ENCODE measurements at regions not wholly inside any gene's neighbourhood (a gene's known extent, or its start where the extent isn't known, plus 50 kb on each side); places are given as distances from the start of the nearest gene placed in this dataset.

DNA sequence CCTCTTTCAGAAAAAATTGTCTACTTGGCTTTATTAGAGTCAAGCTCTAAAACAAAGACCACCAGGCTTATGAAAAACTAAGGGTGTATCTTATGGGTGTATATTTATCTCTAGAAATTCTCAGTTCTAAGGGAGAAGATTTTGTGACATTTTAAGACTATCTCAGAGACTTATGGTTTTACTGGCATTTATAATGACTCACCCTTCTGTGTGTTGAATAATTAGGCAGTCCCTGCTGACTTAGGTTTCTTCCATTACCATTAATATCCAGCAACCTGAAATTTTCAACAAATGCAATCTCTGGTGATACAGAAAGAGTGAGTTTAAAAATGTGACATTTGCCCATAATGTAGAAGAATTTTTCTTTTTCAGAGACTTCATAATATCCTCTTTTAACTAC, 1015.0 kb upstream of the AGA start:
- no peak for FAIRE-seq
- DNase-seq (ENCODE audit: low spot score in 2 of 2): no peak

DNA sequence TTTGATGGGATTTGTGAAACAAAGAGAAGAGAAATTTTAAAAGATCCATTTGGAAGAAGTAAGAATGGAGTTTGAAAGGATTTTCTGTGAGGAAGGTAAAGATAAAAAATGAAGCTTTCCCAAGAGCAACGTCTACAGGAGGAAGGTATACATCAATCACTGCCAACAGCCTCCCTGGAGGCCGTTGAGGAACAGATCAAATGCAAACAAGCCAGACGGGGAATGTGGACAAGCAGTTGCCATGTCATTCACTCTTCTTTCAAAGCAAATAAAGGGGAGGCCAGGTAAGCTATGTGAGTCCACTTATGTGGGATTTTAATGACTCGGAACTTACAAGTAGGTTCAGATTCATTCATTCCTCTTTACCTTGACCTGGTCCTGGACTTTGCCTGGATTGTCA, 1020.5 kb upstream of the AGA start:
- no peak for FAIRE-seq

DNA sequence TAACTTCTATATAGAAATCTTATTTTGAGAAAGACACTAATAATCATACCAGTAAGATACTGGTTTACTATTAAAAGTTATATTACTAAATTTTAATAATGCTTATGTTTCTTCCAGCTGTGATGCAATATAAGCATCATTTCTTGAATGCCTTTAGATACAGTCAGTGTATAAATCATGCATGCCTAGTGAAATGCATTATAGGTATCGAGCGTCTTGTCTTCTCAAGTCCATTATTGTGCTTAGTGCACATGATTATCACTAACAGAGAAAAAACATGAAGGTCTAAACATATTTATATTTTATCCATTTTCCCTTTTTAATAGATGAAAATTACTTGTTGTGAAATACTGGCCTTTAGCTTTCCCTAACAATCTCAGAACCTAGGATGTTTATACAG, 1021.5 kb upstream of the AGA start:
- FAIRE-seq (no peak), DNase-seq (ENCODE audit: low spot score in 2 of 2) (no peak)

More for the DNA sequence above, 1020.5 kb upstream of the AGA start:
- no peak for DNase-seq (ENCODE audit: low spot score in 2 of 2)

DNA sequence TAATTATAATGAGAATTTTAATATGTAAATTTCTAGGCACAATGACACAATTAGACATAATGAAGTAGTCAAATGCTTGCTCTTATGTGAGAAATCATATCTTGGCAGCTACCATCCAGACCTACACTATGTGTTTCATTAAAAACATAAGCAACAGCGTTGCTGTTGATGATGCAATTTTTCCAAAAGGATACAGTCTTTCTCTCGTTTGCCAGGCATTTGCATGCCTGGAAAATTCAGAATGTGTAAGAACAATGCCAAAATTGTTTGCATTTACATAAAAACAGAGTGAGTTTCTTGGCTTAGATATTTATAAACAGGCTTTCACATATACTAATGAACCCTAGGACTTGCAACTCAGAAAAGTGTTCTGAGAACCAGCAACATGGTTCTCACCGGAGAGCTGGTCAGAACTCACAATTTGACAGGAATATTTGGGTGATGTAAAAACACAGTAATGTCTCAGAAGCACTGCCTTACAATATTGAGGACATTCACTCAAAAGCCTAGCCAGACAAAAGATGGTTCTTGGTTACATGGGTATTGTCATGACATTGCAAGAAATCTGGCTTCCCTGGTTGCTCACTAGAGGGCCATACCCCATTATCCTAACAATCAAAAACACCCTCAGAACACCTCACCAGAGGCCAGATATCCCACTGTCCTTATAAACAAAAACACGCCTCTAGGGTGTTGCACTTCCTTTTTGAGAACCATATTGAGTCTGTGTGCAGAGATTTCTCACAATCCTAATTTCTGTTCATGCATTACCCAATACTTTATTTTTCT, 1029.0 kb upstream of the AGA start:
- FAIRE-seq (no peak), DNase-seq (ENCODE audit: low spot score in 2 of 2) (no peak)

DNA sequence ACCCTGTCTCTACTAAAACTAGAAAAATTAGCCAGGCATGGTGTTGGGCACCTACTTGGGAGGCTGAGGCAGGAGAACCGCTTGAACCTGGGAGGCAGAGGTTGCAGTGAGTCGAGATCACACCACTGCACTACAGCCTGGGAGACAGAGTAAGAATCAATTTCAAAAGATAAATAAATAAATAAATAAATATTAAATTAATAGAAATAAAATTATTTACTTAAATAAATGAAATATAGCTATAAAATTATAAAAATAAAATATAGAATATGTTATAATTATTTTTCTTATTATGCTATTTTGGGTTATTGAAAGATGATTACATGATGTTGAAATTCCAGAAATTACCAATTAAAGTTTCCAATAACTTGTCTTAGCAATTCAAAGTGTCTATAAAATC, 1029.8 kb upstream of the AGA start:
- peak; percentile 94 for FAIRE-seq

DNA sequence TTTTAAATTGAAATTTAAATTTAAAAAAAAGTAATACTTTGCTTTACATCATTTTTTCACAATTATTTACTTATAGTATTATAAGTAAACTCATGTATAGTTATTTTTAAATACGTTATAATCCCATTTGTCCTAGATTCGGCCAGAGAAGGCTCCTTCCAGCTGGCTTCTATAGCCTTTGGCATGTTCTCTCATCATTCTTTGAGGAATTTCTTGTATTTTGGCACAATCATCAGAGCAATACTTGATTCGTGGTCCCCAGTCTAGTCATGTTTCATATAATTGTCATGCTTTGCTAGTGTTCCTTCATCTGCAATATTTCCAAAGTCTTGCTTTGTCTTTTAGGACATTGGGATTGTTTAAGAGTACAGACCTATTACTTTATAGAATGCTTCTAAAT, 1037.9 kb upstream of the AGA start:
- no peak for FAIRE-seq
- DNase-seq (ENCODE audit: low spot score in 2 of 2): no peak

More for the DNA sequence above, 1029.8 kb upstream of the AGA start:
- no peak for DNase-seq (ENCODE audit: low spot score in 2 of 2)

DNA sequence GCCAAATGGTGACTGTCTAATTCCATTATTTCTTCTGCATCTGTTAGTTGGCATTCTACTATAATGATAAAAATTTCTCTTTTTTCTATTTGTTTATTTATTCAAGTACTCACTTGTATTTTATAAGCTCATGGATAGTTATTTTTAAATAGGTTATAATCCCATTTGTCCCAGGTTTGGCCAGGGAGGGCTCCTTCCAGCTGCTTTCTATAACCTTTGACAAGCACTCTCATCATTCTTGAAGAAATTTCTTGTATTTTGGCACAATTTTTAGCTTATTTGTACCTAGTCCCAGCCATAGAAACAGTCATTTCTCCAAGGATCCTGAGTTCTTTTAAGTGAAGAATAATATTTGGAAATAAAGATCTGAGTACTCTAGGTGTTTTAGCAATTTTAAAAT, 1038.6 kb upstream of the AGA start:
- DNase-seq (ENCODE audit: low spot score in 2 of 2): no peak
- no peak for FAIRE-seq

DNA sequence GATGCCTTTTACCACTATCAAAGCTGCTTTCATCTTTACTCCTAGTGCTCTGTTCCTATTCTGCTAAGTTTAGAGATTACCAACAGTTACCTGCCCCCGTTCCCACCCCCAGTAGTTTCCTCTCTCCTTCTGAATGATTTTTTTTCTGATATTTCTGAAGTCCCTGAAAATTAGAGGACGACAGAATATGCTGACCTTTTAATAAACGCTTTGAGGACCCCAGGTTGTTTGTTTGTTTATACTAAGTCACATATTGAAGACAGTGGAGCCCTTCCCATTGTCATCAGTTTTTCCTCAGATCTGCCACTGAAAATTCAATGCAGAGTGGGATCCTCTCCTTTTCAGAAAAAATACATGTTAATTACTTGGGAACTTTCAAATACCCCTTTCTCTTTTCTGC, 1039.3 kb upstream of the AGA start:
- FAIRE-seq (no peak), DNase-seq (ENCODE audit: low spot score in 2 of 2) (no peak)

DNA sequence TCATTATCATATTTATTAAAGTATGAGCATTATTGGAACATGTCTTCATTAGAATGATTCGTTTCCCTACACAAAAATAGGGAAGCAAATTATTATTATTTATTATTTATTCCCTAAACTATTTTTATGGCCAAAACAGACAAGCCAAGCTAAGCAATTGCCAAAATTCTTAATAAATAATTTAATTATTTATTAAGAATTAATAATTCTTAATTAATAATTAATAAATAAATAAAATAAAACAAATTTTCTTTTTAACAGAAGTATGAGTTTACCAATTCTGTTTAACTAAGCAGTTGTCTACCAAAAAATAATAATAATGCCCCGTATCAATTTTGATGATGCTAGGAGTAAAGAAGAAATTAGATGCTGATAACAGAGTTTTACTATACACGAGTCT, 1080.8 kb upstream of the AGA start:
- FAIRE-seq (peak; percentile 56), DNase-seq (ENCODE audit: low spot score in 2 of 2) (no peak)

DNA sequence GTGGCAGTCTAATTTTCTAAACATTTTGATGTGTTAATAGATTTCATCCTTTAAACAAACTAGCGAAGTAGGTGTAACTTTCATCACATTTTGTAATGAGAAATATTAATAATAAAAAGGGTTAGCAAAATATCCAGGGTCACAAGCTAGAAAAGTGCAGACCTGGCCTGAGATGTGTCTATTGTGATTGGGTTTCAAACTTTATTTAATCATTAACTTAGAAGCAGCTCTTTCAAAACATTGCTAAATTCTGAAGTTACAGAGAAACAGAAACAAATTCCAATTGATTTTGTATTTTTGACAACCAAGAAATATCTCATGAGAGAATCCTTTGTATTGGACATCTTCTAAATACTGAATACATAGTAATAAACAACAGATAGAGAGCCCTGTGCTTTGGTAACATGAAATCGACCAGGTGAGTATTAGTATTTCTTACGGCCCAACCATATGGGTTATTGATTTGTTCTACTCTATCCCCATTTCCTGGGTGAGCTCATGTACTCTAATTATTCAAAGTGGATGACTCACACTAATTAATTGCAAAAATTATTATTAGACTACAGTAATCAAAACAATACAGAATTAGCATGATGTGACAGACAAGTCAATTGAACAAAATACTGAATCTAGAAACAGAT, 1093.8 kb upstream of the AGA start:
- FAIRE-seq (no peak), DNase-seq (ENCODE audit: low spot score in 2 of 2) (no peak)

DNA sequence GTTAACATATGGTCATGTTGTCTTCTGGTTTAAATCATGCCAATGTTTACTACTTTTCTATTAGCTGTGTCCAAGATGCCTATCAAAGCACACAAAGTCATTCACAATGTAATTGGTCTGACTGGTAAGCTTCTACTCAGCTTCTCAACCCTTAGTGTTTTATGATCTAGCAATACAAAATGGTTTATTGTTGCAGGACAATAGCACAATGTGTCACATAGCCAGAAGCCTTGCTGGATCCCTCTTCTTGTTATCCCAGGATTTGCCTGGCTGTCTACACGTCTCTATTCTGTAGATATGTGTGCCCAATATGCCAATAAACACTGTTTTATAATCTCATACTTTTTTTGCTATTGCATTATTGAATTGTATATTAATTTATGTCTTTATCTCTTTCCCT, 1111.0 kb upstream of the AGA start:
- peak in 1 of 2 donors; percentile 4 for DNase-seq (ENCODE audit: low spot score in 2 of 2)
- peak; percentile 45 for FAIRE-seq

DNA sequence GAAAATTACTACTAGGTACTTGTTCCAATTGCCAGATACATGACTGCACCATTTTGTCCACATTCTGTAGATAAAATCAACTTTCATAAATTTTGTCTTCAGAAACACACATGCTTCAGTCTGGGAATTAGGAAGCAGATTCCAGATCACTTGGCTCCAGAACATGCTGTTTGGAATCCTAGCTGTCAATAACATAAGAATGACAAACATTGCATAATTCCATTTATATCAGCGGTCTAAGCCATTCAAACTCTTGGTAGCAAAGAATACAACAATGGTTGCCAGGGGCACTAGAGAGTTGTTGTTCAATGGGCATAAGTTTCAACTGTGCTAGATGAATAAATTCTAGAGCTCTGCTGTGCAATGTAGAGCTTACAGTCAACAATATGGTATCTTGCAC, 1112.1 kb upstream of the AGA start:
- FAIRE-seq (no peak), DNase-seq (ENCODE audit: low spot score in 2 of 2) (no peak)

DNA sequence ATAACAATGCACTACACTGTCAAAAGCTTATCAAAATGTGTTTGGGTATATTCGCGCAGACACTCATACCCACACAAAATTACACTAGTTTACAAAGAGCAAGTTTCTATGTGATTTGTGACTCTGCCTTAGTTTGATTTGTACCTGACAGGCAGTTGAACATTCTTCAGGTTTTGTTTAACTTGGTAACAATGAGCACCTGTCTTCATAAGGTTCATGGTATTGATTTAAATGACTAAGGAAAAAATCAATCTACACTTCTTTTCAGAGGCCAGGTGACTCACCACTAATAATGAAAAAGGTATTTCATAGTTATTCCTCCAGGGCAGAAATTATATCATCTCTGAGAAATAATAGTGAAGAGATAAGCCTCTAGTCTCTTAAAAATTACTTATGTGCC, 1114.6 kb upstream of the AGA start:
- no peak for FAIRE-seq
- no peak for DNase-seq (ENCODE audit: low spot score in 2 of 2)

DNA sequence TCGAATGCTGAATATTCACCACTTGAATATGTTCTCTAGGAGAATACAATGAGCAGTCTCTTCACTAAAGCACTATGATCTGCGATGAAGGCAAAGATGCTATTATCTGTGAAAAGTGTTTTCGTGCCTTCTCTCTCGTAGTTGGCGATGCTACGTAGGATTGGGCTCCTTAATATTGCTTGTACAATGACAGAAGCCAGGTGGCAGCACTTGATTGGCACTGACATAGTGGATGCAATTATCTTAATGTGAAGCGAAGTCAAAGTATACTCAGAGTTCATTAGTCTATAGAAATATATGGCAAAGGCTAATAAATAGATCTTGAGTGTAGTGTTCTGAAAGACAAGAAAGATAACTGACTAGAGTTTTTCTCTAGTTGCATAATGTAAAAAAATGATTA, 1135.7 kb upstream of the AGA start:
- DNase-seq (ENCODE audit: low spot score in 2 of 2) (no peak), FAIRE-seq (no peak)

DNA sequence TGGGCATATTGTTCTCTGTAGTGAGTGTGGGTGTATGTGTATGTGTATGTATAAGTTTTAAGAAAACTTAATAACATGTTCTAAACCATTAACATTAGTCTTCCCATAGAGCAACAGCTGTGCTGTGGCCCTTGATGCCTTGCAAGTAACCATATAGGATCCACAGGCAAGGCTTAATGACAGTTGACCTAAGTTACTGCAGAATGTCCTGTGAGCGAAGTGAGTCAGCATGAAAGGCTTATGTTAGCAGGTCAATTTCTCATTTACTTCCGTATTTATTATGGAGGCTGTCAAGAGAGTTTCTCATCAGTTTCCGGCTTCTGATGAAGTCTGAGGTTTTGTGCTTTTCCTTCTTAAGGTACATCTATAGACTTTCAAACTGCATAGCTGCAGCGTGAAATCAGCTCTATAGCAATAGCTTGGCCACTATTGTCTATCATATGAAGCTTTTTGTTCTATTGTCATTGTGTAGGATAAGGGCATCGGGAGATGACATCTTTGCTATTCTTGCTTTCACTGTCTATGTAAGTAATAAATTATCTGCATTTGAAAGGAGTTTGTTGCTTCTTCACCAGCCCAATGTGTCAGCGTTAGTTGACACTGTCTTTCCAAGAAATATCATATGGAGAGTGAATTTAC, 1153.4 kb upstream of the AGA start:
- DNase-seq (ENCODE audit: low spot score in 2 of 2) (no peak), FAIRE-seq (no peak)

DNA sequence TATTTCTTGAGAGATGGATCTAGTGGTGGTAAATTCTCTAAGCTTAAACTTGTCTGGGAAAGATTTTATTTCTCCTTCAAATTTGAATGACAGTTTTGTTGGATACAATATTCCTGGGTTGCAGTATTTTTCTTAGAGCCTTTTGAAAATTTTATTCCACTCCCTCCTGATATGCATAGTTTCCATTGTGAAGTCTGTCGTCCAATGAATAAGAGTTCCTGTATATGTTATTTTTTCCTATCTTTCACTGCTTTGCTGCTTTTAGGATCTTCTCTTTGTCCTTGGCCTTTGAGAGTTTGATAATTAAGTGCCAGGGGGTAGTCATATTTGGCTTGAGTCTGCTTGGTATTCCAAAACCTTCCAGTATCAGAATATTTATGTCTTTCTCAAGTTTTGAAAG, 1156.4 kb upstream of the AGA start:
- DNase-seq (ENCODE audit: low spot score in 2 of 2) (no peak), FAIRE-seq (no peak)

DNA sequence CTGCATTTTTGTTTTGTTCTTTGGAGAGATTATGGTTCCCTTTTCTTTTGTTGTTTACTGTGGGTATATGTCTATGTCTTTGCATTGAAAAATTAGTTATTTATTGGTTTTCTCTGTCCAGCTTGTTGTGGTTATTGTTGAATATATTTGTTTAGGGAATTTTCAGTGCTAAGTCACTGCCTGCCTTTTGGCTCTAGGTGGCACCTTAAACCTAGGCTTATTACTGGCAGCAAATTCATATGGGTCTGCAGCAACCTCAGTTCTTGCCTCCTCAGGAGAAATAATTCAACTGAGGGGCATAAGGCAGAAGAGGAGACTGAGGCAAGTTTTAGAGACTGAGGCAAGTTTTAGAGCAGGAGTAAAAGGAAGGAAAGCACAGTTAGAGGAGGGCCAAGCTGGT, 1157.3 kb upstream of the AGA start:
- DNase-seq (ENCODE audit: low spot score in 2 of 2) (no peak), FAIRE-seq (no peak)

DNA sequence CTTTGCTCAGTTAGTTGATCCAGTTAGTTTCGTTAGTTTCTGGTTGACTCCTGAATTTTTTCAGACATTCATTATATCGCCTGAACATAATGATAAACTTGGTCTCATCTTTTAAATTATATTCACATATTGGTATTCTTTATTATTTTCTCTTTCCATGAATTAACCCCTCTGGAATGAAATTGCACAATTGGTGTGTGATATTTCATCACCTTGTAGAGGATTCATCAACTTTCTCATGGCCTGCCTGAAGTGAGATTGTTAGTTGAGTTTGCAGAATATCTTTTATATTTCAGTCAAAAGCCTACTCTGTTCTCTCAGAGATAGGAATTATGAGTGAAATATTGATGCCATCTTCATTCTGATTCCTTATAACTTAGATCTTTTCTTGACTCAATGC, 1160.6 kb upstream of the AGA start:
- no peak for FAIRE-seq
- DNase-seq (ENCODE audit: low spot score in 2 of 2): no peak

DNA sequence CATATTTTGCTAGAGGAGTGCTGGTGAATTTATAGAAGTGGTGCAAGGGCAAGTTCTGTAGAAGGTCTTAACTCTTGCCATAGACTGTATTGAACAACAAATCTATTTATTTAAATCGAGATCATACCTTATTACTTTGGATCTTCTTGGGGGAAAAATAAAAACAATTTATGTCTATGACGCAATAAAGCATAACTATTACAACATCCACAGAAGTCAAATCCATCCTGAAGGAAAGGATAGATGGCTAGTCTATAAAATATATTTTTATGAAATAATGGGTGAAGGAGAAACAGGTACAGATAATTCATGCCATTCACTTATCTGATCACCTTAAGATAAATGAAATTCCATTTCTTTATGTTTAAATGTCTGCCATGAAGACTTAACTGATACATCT, 1168.8 kb upstream of the AGA start:
- FAIRE-seq: no peak
- DNase-seq (ENCODE audit: low spot score in 2 of 2): no peak

DNA sequence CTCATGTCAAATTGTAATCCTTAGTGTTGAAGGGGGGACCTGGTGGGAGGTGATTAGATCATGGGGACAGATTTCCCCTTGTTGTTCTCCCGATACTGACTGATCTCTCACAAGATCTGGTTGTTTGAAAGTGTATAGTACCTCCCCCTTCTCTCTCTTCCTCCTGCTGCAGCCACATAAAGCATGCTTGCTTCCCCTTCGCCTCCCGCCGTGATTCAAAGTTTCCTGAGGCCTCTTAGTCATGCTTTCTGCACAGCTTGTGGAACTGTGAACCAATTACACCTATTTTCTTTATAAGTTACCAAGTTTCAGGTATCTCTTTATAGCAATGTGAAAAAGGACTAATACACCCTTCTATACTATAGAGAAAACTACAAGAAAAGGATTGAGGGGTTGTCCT, 1170.5 kb upstream of the AGA start:
- FAIRE-seq (no peak), DNase-seq (ENCODE audit: low spot score in 2 of 2) (no peak)

DNA sequence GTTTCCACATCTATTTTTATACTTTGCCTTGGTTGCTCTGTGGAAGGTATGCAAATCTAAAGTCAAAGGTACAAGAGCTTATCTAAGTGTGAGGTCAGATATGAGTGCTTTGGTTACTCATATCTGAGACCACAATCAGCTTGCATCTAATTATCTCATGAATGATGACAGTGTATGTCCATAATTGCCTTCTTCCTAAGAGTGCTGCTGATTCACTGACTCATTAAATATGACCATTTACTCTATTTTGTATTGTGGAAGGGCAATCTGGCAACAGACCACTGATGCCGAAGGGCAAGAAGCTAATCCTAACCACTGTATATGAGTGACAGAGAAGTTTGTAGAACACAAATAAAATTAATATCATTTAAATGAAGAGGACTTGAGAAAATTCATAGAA, 1190.2 kb upstream of the AGA start:
- no peak for FAIRE-seq
- DNase-seq (ENCODE audit: low spot score in 2 of 2): no peak

DNA sequence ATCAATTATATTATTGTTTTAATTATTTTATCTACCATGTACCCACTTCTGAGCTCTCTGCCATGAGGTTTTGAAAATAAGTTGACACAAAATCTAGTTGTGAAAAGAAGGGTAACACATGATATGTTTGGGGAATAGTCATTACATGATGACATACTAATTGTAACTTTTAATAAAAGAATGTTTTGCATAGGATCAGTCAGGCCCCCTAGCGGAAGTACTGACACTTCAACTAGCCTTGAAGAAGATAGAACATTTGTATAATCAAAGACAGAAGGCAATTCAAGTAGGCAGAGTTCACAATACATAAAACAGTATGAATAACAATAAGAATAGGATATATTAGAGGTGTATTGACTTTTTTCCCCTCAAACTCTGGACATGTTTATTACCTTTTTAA, 1191.0 kb upstream of the AGA start:
- FAIRE-seq (no peak), DNase-seq (ENCODE audit: low spot score in 2 of 2) (no peak)
